ENCODE measurements at regions not wholly inside any gene's neighbourhood (a gene's known extent, or its start where the extent isn't known, plus 50 kb on each side); places are given as distances from the start of the nearest gene placed in this dataset.

GRCh38 chr4:104795264-104795939, 300.7 kb upstream of the CXXC4 start:
- DNase-seq (ENCODE audit: low spot score): no peak

GRCh38 chr4:104811727-104812126, 317.0 kb upstream of the CXXC4 start:
- no peak for DNase-seq (ENCODE audit: low spot score)

GRCh38 chr4:104815665-104816064, 321.0 kb upstream of the CXXC4 start:
- DNase-seq (ENCODE audit: low spot score): no peak

DNA sequence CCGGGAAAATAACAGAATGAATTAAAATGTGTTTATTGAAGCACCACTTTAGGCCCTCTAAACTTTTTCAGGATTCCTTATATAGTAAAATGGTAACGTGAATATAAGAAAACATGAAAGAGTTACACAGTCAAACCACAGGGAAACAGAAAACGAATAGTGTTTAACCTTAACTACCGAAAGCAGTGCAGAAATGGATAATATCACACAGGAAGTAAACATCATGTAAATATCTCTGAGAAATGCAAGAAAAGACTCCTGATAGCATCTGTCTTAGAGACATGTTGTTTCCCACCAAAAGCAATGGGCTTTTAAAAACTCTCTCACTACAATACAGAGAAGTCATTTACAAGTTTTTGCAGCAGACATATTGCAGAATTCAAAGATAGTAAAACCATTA, 323.9 kb upstream of the CXXC4 start:
- no peak for DNase-seq (ENCODE audit: low spot score)

- DNase-seq (ENCODE audit: low spot score): no peak
These were observed 320.5 kb upstream of the TET2 start for GRCh38 chr4:104826171-104826570.

DNA sequence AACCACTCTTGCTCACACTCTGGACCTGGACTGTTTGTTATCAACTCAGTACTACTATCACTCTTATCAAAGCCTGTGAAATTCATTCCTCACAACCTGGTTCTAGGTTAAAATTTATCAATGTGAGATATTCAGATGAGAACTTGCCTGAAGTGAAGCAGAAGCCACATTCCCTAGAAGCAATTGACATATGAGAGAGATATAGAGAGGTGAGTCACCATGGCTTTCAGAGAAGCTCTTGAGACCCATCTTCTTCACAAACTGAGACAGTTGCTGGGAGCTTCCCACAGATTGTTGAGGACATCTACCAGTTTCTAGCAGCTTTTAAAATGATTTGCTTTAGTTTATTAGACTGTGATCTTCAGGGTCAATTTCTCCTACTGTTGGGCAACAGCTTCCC, 316.9 kb upstream of the TET2 start:
- no peak for DNase-seq (ENCODE audit: low spot score)

GRCh38 chr4:104848597-104849225, 298.0 kb upstream of the TET2 start:
- DNase-seq (ENCODE audit: low spot score): no peak

DNA sequence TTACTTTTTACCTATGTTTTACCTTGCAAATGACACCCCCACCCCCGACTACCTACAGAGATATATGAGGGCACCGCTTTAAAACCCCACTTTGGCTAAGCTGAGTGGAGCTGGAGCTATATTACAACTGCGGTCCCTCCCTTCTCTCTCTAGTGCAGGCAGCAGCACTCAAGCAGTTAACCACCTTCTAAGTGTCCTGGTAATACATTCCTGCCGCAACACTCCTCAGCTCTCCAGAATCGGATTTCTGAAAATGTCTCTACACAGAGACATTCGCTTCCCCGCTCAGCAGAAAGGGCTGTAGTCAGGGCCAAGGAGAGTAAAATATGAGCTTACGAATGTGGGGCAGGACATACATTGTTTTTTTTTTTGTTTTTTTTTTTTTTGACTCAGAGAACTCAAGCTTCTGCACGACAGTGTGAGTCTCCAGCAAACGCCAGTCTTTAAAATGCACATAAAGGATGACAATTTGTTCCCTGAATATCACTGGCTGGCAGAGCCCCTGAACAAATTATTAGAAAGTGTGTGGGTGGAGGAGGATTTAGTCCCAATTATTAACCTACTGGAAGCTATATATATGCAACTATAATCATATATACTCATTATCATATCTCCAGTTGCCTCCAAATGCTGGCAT, 287.0 kb upstream of the TET2 start:
- no peak for DNase-seq (ENCODE audit: low spot score)

DNA sequence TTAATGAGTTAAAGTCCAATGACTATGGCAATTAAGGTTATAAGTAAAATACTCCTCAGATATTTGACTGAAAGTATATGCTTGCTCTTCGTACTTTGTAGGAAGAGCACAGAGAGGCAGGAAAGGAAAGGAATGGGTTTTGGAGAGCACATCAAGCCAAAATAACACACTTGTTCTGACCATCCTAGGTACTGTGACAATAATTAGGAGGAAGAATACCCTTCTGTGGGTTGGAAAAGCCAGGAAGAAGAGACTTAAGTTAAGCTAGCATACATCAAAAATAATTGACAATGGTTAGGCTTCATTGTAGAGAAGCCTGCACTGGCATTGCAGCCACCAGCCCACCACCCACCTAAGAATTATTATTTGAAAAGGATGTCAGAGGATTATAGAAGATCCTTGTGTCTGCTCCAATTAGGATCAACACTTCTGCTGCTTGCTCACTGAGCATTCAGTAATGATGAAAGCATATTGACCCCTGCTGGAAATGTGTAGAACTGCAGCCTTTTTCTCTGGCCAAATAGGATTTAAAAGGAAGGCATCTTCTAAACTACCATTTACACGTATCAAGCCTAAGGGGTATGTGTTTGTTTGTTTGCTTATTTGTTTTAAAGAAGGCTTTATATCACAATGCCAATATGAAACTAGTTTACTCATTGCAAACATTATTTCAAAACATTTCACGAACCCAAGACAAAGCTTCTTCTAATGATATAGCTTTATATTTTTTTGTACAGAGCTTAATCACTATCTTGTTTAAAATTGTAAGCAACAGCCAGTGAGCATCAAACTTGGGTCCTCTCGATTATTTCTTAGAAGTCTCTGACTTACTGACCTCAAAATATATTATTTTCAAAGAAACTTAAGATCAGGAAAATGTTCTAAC, 286.2 kb upstream of the TET2 start:
- DNase-seq (ENCODE audit: low spot score): peak; percentile 66

DNA sequence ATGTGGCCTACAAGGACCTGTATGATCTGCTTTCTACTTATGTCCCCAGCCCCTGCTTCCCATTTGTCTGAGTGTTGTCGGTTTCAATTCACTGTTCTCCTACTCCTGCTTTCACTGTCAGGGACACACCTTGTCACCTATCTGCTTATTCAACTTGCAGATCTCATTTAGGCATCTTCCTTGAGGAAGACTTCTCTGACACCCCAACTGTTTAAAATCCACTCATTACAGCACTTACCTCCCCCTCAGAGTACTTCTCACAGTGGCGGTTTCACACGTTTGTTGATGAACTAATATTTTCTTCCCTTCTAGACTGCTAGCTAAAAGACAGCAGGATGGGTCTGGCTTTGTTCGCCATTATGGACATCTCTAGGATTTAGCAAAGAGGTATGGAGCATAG, 279.9 kb upstream of the TET2 start:
- DNase-seq (ENCODE audit: low spot score): no peak

GRCh38 chr4:104868533-104868932, 278.1 kb upstream of the TET2 start:
- no peak for DNase-seq (ENCODE audit: low spot score)

- no peak for DNase-seq (ENCODE audit: low spot score)
These were observed 277.7 kb upstream of the TET2 start for GRCh38 chr4:104868958-104869357.

- DNase-seq (ENCODE audit: low spot score): no peak
These were observed 276.8 kb upstream of the TET2 start for GRCh38 chr4:104869831-104870230.

GRCh38 chr4:104870495-104871233, 276.0 kb upstream of the TET2 start:
- no peak for DNase-seq (ENCODE audit: low spot score)

DNA sequence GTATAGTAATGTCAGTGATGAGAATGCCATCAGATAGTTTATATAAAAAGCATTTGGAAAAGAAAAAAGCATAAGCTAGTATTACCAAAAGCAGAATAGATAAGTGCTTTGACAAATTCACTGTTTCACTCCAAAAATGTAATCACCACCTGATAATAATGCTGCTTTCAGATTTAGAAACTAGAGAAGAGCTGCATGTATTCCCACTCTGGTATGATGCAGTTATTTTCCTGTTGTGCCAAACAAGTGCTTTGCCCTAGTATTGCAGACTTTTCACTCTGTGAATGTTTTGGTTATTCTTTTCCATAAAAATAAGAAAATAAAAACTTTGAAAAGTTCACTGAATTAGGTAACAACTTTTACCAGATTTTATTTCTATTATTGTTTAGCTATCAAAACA, 267.7 kb upstream of the TET2 start:
- DNase-seq (ENCODE audit: low spot score): no peak

GRCh38 chr4:104879367-104879766, 267.3 kb upstream of the TET2 start:
- no peak for DNase-seq (ENCODE audit: low spot score)

DNA sequence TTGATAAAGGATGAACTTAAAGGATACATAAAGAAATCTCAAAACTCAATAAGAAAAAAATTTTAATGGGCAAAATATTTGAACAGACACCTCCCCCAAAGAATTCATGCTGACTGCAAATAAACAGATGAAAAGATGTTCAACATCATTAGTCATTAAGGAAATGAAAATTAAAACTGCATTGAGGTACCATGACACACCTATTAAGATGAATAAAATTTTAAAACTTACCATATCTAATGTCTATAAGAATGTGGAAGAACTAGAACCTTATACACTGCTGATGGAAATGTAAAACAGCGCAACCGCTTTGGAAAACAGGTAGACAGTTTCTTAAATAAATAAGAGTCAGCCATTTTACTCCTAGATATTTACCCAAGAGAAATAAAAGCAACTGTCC, 266.8 kb upstream of the TET2 start:
- no peak for DNase-seq (ENCODE audit: low spot score)

- DNase-seq (ENCODE audit: low spot score): no peak
These were observed 265.4 kb upstream of the TET2 start for GRCh38 chr4:104881136-104881886.

- DNase-seq (ENCODE audit: low spot score): no peak
These were observed 255.9 kb upstream of the TET2 start for GRCh38 chr4:104890598-104891275.
